ENCODE measurements at regions not wholly inside any gene's neighbourhood (a gene's known extent, or its start where the extent isn't known, plus 50 kb on each side); places are given as distances from the start of the nearest gene placed in this dataset.

DNA sequence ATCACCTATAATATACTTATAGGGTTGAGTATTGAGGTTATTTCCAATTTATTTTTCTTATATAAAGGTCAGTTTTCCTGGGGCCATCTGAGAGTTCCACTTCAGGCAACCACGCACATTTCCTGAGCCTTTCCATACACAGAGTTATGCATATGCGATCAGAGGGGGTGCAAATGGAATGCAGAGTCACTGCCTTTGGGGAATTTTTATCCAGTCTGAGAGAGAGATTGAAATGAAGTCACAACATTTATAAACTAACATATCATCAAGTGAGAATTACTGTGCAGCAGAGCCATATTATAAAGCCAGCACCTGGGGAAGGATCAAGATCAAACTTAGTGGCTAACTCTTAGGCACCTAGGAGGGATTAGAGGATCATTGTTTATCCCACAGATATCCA lies 299.9 kb upstream of the PLXNA2 start:
- TF ChIP-seq POLR2A (IDR thresholded peaks at IDR 0.05; ENCODE audit: low read depth, low read length), result no peak
- no peak for TF ChIP-seq POLR2AphosphoS5 (IDR thresholded peaks at IDR 0.05; ENCODE audit: low read depth, low read length)
- no peak for TF ChIP-seq PAX5 (IDR thresholded peaks at IDR 0.05; ENCODE audit: insufficient read depth, low read length, severe bottlenecking)
- TF ChIP-seq TAF1 (IDR thresholded peaks at IDR 0.05; ENCODE audit: low read depth, low read length), result no peak
- no peak for TF ChIP-seq SPI1 (IDR thresholded peaks at IDR 0.05; ENCODE audit: low read depth, low read length)

Measured in GM12891 (cell line).